ENCODE measurements at regions not wholly inside any gene's neighbourhood (a gene's known extent, or its start where the extent isn't known, plus 50 kb on each side); places are given as distances from the start of the nearest gene placed in this dataset.
"Not testable (repeated sequence)": the region's sequence is repeated elsewhere in the genome, so short reads cannot be mapped to it uniquely, and the experiment has no call there.

DNA sequence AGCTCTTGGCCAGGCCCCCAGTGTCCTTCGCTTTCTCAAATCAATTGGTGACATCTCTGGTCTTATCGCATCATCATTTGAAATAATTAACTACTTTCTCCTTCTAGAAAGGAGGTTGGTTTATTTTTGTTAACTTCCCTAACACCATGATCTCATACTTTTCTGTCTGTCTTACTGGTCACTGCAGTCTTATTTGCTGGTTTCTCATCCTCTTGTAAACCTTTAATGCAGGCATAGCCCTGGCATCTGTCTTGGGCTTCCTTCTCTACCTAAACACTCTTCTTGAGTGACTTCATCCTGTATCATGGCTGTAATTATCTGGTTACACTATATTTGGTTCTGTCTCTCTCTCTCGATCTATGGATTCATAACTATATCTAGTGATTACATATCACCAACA is 152.8 kb downstream of the CYSLTR2 start:
- no peak for DNase-seq (ENCODE audit: low read depth in 1 of 2, low spot score in 1 of 2)

DNA sequence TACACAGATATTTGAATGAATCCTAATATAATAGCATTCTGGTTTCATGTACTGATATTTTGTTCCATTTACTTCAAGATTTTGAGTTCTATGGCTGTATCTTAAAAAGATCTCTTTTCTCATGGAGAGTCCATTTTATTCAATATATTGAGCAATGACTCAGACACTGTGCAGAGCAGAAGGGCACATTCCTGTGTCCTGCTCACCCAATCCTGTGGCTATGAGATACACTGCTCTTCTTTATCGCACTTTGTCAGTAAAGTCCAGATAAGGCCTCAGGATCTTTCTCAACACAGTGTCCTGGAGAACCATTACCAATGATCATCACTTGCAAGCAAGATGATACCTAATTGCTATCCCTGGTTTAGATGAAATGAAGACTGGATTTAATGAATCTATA is 155.0 kb downstream of the CYSLTR2 start:
- DNase-seq (ENCODE audit: low read depth in 1 of 2, low spot score in 1 of 2), result no peak

DNA sequence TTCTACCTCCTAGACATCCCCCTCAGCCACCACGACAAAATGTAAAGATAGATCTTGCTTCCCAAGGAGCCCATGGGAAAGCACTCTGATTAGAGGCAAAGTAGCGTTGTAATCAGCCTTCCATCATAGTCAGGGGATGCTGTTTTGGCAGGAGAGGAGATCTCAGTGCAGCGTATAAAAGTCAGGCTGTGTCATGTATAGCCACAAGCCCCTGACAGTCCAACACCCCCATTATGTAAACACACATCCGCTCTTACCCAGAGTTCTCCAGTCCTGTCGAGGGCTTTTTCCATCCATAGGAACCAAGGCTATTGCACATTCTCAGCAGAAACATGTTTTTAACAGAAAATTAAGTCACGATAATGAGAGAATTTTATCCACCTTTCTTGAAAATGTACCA is 156.3 kb downstream of the CYSLTR2 start:
- DNase-seq (ENCODE audit: low read depth in 1 of 2, low spot score in 1 of 2), result no peak

DNA sequence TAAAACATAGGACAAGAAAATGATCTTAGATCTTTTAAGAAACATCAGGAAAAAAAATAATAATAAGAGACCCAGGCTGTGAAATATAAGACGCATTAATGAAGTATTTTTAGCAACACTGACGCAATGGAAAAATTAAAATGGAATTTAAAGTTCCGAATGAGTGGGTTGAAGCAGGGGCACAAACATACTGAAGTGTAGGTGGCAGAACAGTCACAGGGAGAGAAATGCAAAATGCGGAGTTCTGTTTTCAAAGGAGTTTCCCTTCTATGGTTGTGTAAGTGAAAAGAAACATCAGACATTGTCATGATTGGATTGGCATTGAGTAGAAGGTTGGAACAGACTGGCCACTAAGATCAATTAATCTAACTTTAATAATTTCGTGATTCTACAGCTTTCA is 159.8 kb downstream of the CYSLTR2 start:
- DNase-seq (ENCODE audit: low read depth in 1 of 2, low spot score in 1 of 2), result no peak

DNA sequence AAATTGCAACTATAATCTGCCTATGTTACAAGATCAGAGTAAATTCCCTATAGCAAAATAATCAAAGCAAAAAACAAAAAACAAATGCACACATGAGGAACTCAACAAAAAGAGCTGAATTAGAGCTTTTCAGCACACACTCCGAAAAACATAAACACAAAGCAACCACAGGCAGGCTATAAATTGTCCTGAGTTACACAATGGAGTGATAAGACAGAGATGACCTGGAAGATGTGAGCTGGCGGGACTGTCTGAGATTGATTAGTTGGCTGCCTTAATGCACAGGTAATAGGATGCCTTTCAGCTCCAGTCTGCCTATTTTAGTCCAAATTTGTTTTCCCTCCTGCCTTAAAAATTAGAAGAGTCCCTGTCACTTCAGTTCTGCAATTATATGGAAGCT is 159.0 kb upstream of the FNDC3A start:
- no peak for DNase-seq (ENCODE audit: low read depth in 1 of 2, low spot score in 1 of 2)

DNA sequence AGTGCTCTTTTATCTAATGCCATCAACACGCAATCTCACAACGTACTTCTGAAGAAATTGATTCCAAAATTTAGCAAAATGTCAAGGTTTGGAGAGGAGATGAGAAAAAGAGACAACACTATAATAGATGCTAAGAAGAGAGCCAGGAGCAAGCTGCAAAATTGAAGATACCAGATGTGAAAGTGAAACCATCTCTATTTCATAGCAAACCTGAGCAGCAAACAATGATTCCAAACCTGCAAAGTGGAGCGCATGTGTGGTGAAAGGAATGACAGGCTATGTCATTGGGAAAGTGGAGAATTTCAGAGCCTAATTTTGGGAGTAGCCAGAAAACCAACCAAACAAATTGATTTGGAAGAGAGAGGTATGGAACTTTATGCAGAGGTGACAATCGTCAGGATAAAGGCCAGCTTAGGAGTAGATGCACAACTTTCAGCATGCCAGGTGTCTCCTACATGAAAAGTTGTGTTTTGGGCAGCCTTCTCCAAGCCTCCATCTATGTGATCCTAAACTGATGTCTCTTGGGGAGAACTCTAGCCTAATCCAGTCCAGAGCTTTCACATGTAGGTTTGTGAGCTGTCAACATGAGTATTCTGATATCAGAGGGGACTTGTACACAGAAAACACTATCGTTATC is 158.4 kb upstream of the FNDC3A start:
- DNase-seq (ENCODE audit: low read depth in 1 of 2, low spot score in 1 of 2), result no peak

DNA sequence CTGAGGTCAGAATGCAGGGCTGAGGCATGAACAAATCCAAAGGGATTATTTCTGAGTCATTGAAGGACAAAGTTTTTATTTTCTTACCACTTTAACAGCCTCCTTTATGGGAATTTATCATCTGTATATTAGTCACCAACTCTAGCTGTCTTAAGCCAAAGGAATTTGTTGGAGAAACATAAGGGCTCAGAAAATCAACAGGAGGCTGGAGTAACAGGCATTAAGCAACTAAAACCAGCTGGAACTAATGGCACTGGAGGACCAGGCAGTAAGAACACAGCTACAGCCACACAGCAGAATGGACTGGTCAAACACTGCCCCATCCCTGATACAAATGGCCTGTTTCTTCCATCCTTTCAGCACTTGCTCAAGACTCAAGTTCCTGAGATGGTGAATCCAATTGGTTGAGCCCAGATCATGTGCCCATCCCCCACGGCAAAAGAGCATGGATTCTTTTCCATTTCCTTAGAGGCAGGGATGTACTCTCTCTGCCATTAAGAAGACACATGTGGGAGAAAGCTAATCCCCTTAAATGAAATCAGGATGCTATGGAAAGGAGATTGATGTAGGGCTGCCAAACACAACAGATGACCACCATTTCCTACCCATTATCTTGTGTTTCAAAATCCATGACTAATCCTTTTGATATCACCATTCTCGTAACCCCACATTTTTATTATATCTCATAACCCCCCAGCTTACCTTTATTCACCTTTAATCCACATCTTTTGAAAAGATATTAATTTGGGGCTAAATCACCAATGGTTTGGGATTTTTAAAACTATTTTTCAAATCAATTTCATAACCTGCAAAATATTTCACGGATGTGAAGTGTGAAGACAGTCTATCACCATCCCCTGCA is 157.0 kb upstream of the FNDC3A start:
- DNase-seq (ENCODE audit: low read depth in 1 of 2, low spot score in 1 of 2), result no peak

DNA sequence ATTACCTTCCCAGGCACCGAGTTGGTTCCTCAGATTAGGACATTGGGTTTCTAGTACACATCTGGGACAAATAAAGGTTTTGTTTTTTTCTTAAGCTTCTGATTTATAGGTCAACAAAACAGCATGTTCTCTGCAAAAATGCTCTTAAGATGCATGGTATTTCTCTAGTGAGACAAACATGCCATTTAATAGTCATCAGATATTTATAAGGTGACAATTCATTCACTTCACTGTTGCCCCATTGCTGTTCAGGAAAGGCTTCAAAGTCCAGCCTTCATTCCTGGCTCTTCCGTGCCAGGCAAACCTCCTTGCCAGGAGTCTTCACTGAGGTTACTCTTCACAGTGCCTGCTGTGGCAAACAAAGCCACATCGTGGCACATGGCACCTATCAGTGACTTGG is 156.3 kb upstream of the FNDC3A start:
- no peak for DNase-seq (ENCODE audit: low read depth in 1 of 2, low spot score in 1 of 2)

DNA sequence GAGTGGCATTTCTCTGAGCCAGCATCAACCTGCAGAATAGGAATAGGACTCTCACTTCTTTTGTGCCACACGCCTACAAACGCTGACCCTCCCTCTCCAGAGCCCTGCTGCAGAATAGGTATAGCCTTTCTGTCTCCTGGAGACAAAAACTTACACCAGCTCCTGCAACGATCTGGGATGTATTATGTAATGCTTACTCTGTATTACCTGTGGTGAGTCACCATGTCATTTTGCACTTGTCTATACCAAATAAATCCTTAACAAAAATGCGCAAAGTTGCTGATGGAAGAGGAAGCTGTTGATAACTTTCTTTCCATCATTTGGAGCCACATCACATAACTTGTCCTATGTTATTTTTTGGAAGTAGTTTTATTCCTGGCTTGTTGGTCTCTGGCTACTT is 155.8 kb upstream of the FNDC3A start:
- no peak for DNase-seq (ENCODE audit: low read depth in 1 of 2, low spot score in 1 of 2)

DNA sequence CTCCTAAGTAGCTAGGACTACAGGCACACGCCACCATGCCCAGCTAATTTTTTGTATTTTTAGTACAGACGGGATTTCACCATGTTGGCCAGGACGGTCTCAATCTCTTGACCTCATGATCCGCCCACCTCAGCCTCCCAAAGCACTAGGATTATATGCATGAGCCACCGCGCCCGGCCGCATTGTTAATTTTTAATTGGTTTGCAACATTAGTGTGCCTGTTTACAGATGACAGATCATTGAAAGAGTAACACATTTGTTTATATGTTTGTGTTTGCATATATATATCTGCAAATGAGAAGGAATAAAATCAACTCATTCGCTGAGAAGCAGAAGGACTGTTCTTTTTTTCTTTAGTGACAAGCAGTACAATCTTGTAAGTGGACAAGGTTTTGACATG is 152.2 kb upstream of the FNDC3A start:
- not testable (repeated sequence) for DNase-seq (ENCODE audit: low read depth in 1 of 2, low spot score in 1 of 2)

DNA sequence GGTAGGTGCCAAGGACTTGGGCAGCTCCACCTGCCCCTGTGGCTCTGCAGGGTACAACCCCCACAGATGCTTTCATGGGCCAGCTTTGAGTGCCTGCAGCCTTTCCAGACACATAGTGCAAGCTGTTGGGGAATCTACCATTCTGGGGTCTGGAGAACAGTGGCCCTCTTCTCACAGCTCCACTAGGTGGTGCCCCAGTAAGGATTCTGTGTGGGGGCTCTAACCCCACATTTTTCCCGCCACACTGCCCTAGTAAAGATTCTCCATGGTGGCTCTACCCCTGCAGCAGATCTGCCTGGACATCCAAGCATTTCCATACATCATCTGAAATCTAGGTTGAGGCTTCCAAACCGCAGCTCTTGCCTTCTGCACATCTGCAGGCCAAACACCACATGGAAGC is 149.7 kb upstream of the FNDC3A start:
- no peak for DNase-seq (ENCODE audit: low read depth in 1 of 2, low spot score in 1 of 2)

DNA sequence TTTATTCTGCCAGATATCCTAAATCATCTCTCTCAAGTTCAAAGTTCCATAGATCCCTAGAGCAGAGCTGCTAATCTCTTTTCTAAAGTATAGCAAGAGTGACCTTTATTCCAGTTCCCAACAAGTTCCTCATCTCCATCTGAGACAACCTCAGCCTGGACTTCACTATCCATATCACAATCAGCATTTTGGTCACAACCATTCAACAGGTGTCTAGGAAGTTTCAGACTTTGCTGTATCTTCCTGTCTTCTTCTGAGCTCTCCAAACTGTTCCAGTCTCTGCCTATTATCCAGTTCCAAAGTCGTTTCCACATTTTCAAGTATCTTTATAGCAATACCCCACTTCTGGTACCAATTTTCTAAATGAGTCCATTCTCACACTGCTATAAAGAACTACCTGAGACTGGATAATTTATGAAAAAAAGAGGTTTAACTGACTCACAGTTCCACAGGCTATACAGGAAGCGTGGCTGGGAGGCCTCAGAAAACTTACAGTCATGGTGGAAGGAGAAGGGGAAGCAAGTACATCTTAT is 148.7 kb upstream of the FNDC3A start:
- not testable (repeated sequence) for DNase-seq (ENCODE audit: low read depth in 1 of 2, low spot score in 1 of 2)

DNA sequence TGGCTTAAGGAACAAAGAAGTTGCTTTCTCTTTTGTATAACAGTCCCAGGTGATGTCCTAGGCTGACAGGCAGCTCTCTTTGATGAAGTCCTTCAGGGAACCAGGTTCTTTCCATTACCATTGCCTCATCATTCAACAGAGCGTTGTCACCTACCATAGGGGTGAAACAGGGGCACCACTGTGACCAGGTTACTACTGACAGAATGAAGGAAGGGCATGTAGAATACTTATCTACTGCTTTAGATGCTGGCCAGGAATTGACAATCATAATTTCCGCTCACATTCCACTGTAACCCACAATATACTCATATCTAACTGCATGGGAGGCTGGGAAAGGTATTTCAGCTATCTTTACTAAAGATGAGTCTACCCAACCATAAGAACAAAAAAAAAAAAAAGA is 148.0 kb upstream of the FNDC3A start:
- peak in 1 of 2 donors; percentile 11 for DNase-seq (ENCODE audit: low read depth in 1 of 2, low spot score in 1 of 2)

DNA sequence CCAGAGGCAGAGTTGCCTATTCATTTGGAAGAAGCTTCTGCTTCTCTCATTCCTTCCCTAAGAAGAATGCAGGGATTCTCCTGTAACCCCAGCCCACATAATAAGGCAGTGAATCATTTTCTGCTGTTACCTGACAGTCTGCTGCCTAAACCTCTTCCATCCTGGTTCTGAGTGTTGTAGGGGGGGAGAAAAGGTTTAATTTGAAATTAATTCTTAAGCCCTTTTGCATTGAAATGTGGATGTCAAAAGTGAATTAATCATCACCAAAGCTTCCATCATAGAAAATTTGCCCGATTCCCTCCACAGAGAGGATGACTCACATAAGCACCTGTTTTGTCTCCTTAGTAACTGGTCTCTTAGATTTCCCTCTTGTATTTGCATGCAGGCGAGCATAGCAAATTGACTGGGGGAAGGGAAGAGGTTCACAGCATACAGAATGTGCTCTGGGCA is 146.7 kb upstream of the FNDC3A start:
- DNase-seq (ENCODE audit: low read depth in 1 of 2, low spot score in 1 of 2), result peak in 1 of 2 donors; percentile 28

DNA sequence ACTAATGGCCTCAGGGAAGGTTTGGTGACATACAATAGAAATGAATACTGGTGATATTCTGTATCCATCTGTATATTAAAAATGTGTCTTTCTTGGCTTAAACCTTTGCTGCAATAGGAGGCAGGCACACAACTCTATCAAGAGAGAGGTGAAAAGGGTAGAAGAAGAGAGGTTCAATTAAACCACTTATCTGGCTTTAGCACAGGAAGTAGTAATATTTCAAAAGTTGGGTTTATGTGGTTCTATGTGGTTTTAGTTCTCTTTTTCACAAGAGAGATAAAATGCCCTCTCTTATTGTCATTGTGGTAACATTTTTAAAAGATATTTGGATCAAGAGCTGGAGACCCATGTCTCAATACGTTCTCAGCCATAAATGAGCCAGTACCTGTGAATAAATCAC is 146.2 kb upstream of the FNDC3A start:
- DNase-seq (ENCODE audit: low read depth in 1 of 2, low spot score in 1 of 2), result no peak

DNA sequence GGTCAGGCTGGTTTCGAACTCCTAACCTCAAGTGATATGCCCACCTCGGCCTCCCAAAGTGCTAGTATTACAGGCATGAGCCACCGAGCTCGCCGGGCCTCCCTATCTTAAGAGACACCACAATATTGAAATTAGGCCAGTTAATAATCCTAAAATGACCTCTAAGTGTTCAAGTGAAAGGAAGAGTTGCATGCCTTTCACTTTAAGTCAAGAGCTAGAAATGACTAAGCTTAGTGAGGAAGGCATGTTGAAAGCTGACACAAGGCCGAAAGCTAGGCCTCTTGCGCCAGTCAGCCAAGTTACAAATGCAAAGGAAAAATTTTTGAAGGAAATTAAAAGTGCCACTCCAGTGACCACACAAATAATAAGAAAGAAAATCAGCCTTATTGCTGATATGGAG is 144.5 kb upstream of the FNDC3A start:
- no peak for DNase-seq (ENCODE audit: low read depth in 1 of 2, low spot score in 1 of 2)

DNA sequence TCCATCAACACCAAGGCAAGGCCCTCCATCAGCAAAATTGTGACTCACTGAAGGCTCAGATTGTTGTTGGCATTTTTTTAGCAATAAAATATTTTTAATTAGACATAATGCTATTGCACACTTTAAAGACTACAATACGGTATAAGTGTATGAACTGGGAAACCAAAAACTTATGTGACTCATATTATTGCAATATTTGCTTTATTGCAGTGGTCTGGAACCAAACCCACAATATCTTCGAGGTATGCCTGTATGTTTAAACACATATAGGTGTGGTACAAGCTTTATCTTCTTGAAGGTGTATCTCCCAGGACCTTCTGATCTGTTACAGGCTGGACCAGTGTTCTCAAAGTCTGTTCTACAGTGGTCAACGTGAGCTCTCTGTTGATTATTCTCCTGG is 142.3 kb upstream of the FNDC3A start:
- no peak for DNase-seq (ENCODE audit: low read depth in 1 of 2, low spot score in 1 of 2)

DNA sequence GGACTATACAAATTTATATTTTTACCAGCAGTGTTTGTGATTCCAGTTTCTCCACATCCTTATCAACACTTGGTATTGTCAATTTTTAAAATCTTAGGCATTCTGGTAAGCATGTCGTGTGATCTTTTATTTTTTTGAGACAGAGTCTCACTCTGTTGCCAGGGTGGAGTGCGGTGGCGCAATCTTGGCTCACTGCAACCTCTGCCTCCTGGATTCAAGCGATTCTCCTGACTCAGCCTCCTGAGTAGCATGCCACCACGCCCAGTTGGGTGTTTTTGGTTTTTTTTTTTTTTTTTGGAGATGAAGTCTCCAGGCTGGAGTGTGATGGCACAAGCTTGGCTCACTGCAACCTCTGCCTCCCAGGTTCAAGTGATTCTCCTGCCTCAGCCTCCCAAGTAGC is 140.4 kb upstream of the FNDC3A start:
- DNase-seq (ENCODE audit: low read depth in 1 of 2, low spot score in 1 of 2), result not testable (repeated sequence)

DNA sequence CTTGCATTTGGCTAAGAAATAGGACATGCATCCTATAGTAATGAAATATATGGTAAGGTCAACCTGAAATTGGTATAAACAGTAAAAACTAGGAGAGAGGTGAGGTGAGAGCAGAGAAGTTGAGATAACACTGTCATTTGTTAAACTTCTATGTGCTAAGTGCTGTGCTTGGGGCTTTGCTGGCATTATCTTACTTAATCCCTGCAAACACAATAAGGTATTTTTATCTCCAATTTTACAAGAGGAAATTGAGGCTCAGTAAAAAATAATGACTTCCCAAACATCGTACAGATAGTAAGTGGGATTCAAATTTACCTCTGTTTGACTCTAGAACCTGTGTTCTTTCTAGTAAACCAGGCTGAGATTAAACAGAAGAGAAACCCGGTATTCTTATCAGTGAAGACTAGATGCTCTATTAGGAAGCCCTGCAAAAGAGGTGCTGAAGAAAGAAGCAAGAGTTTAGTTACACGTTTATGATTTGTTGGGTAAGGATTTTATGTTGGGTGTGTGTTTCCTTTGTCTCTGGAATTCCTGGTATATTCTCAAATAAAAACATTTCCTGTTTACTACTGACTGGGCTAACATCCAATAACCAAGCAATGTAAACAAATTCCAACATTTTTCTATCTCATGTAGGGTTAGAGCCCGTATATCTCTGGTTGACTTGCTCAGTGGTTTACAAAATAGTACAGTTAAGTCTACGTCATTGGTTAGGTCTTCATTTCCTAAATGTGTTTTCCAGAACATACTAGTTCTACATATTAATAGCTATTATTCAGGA is 137.3 kb upstream of the FNDC3A start:
- DNase-seq (ENCODE audit: low read depth in 1 of 2, low spot score in 1 of 2), result no peak

DNA sequence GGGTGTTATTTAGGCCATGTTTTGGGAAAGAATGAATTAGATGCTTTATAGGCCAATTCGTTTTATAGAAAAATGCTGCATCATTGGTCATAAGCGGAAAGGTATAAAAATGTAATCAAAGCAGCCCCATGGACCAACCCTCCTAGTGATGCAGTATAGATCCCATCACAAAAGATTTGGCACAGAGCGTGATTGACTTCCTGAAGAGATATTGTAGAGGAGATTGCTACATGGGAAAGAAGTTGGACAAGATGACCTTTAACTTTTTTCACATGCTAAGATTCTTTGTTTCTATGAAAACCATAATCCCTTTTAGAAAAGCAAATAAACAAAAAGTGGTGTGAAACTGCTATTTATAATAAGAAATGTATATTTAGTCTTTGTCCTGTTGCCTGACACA is 136.5 kb upstream of the FNDC3A start:
- DNase-seq (ENCODE audit: low read depth in 1 of 2, low spot score in 1 of 2), result no peak

DNA sequence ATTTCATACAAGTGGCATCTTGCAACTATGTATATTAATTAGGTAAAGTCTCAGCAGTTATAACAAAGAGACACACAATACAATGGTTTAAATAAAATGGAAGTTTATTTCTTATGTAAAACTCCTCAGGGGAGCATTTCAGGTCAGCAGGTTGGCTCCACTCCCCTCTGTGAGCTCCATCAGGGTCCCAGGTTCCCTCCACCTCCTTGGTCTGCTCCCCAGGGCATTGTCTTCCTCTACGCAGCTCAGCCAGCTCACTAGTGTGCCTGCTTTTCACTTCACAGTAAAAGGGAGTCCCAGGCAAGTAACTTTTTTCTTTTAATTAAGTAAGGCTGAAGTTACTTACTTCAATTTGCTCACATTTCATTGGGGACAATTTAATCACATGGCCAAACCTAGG is 135.3 kb upstream of the FNDC3A start:
- no peak for DNase-seq (ENCODE audit: low read depth in 1 of 2, low spot score in 1 of 2)

DNA sequence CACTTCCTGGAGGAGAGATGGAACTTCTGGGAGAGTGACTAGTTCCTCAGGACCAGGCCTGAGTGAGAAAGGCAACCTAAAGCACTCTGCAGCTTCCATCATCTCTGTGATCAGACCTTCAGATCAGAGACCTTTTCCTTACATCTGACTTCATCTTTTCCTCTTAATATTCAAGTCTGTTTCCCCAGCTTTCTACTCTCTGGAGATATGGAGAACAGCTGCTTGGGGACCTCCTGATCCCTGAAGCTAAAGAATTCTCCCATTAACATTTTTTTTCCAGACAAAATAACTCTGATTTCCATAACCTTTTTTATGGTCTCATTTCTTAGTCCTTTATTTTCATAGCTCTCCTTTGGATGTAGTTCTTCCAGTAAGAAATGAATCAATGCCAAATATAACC is 133.4 kb upstream of the FNDC3A start:
- no peak for DNase-seq (ENCODE audit: low read depth in 1 of 2, low spot score in 1 of 2)

All from activated CD4-positive, alpha-beta T cell treated with anti-CD3 and anti-CD28 coated beads, Interleukin-2, amount 50 U/mL, for 24 hours (primary cell).